H9 (cell line): ENCODE measurements at regions not wholly inside any gene's neighbourhood (a gene's known extent, or its start where the extent isn't known, plus 50 kb on each side); places are given as distances from the start of the nearest gene placed in this dataset.

Experiments used
- DNase-seq: peaks from one replicate; pipeline ENCODE4 v3.0.0-alpha.2; 2017
- H2AFZ ChIP-seq: one replicate; pipeline ENCODE4 v1.6.1; 2013; ENCODE audit warnings: mild to moderate bottlenecking, low read length, control low read depth, moderate library complexity
- H2AK5ac ChIP-seq: 2 replicates; pipeline ENCODE4 v1.6.1; 2013; ENCODE audit warnings: low read length, control low read depth, mixed read lengths; ENCODE audit not compliant: insufficient read length
- H2BK120ac ChIP-seq: one replicate; pipeline ENCODE4 v1.6.1; 2013; ENCODE audit warnings: low read depth, mild to moderate bottlenecking, low read length, control low read depth, inconsistent platforms; ENCODE audit not compliant: poor library complexity, severe bottlenecking
- H2BK12ac ChIP-seq: 2 replicates; pipeline ENCODE4 v1.6.1; 2013; ENCODE audit warnings: low read length, control low read depth, mixed read lengths, low read depth; ENCODE audit not compliant: insufficient read length
- H2BK15ac ChIP-seq: 2 replicates; pipeline ENCODE4 v1.6.1; 2013; ENCODE audit warnings: low read depth, low read length, control low read depth
- H2BK20ac ChIP-seq: one replicate; pipeline ENCODE4 v1.6.1; 2013; ENCODE audit warnings: low read depth, mild to moderate bottlenecking, low read length, control low read depth, inconsistent platforms; ENCODE audit not compliant: poor library complexity, severe bottlenecking
- H2BK5ac ChIP-seq: 2 replicates; pipeline ENCODE4 v1.6.1; 2013; ENCODE audit warnings: low read length, control low read depth, mixed read lengths; ENCODE audit not compliant: insufficient read length
- H3K14ac ChIP-seq: 2 replicates; pipeline ENCODE4 v1.6.1; 2013; ENCODE audit warnings: low read length, control low read depth; ENCODE audit not compliant: insufficient read depth
- H3K18ac ChIP-seq: 2 replicates; pipeline ENCODE4 v1.6.1; 2013; ENCODE audit warnings: low read depth, mild to moderate bottlenecking, mixed read lengths, low read length, control low read depth; ENCODE audit not compliant: insufficient read length
- H3K23ac ChIP-seq: 2 replicates; pipeline ENCODE4 v1.6.1; 2013; ENCODE audit warnings: low read length, control low read depth, mixed read lengths, low read depth; ENCODE audit not compliant: insufficient read length
- H3K23me2 ChIP-seq: 2 replicates; pipeline ENCODE4 v1.6.1; 2013; ENCODE audit warnings: low read depth, mild to moderate bottlenecking, mixed read lengths, low read length, control low read depth; ENCODE audit not compliant: insufficient read length, poor library complexity, severe bottlenecking
- H3K27ac ChIP-seq: 2 replicates; pipeline ENCODE4 v1.5.1; 2013; ENCODE audit warnings: low read length, control low read depth, mixed read lengths, low read depth; ENCODE audit not compliant: insufficient read length
- H3K27me3 ChIP-seq: 2 replicates; pipeline ENCODE4 v1.6.1; 2013; ENCODE audit warnings: low read length, control low read depth, inconsistent platforms; ENCODE audit not compliant: insufficient read depth
- H3K4ac ChIP-seq: 2 replicates; pipeline ENCODE4 v1.6.1; 2013; ENCODE audit warnings: low read depth, mild to moderate bottlenecking, control low read depth, inconsistent platforms, low read length, moderate library complexity
- H3K4me1 ChIP-seq: 2 replicates; pipeline ENCODE4 v1.6.1; 2013; ENCODE audit warnings: low read length, control low read depth, inconsistent platforms; ENCODE audit not compliant: insufficient read depth
- H3K4me2 ChIP-seq: 2 replicates; pipeline ENCODE4 v1.6.1; 2013; ENCODE audit warnings: low read length, control low read depth, mixed read lengths; ENCODE audit not compliant: insufficient read length, insufficient read depth
- H3K56ac ChIP-seq: 2 replicates; pipeline ENCODE4 v1.6.1; 2013; ENCODE audit warnings: low read depth, mild to moderate bottlenecking, mixed read lengths, low read length, control low read depth; ENCODE audit not compliant: insufficient read length
- H3K79me1 ChIP-seq: 2 replicates; pipeline ENCODE4 v1.6.1; 2013; ENCODE audit warnings: low read depth, mild to moderate bottlenecking, moderate library complexity, low read length, control low read depth, inconsistent platforms; ENCODE audit not compliant: insufficient read depth, poor library complexity, severe bottlenecking
- H3K79me2 ChIP-seq: 2 replicates; pipeline ENCODE4 v1.6.1; 2013; ENCODE audit warnings: low read length, control low read depth, inconsistent platforms; ENCODE audit not compliant: insufficient read depth
- H3K9ac ChIP-seq: 2 replicates; pipeline ENCODE4 v1.6.1; 2013; ENCODE audit warnings: low read length, control low read depth, mixed read lengths; ENCODE audit not compliant: insufficient read length; ENCODE audit errors: extremely low read depth
- H3K9me3 ChIP-seq: one replicate; pipeline ENCODE4 v1.6.1; 2013; ENCODE audit warnings: low read depth, low read length, inconsistent platforms; ENCODE audit not compliant: control insufficient read depth
- H3T11ph ChIP-seq: one replicate; pipeline ENCODE4 v1.6.1; 2013; ENCODE audit warnings: mild to moderate bottlenecking, low read length, control low read depth, inconsistent platforms
- H4K20me1 ChIP-seq: one replicate; pipeline ENCODE4 v1.6.1; 2013; ENCODE audit not compliant: control insufficient read depth, insufficient read length, insufficient read depth
- H4K5ac ChIP-seq: 2 replicates; pipeline ENCODE4 v1.6.1; 2013; ENCODE audit warnings: low read depth, mild to moderate bottlenecking, mixed read lengths, low read length, control low read depth; ENCODE audit not compliant: insufficient read length
- H4K8ac ChIP-seq: replicated peaks from 2 replicates; pipeline ENCODE4 v1.6.1; 2013; ENCODE audit warnings: low read length, control low read depth, mixed read lengths, low read depth; ENCODE audit not compliant: insufficient read length
- H4K91ac ChIP-seq: 2 replicates; pipeline ENCODE4 v1.6.1; 2013; ENCODE audit warnings: low read depth, mild to moderate bottlenecking, moderate library complexity, mixed read lengths, low read length, control low read depth; ENCODE audit not compliant: insufficient read length
- H3K27ac Mint-ChIP-seq, 3 experiments: 2 replicates in 2 of 3; 3 replicates in 1 of 3; pipeline ENCODE4 v1.8.0; 2020 to 2021; ENCODE audit warnings: mixed read lengths in 3 of 3, mild to moderate bottlenecking in 1 of 3, moderate library complexity in 1 of 3
- H3K27me3 Mint-ChIP-seq: 2 replicates; pipeline ENCODE4 v1.8.0; 2021; ENCODE audit warnings: low read depth, mild to moderate bottlenecking, moderate library complexity, mixed read lengths
- H3K36me3 Mint-ChIP-seq, 3 experiments: 2 replicates in 2 of 3; 3 replicates in 1 of 3; pipeline ENCODE4 v1.8.0; 2020 to 2021; ENCODE audit warnings: low read depth in 3 of 3, mixed read lengths in 3 of 3; ENCODE audit not compliant: insufficient read depth in 1 of 3
- H3K4me1 Mint-ChIP-seq, 2 experiments: 2 replicates each; pipeline ENCODE4 v1.8.0; 2020; ENCODE audit warnings: mixed read lengths in 2 of 2
- H3K4me3 Mint-ChIP-seq, 2 experiments: 2 replicates in 1 of 2; 3 replicates in 1 of 2; pipeline ENCODE4 v1.8.0; 2020 to 2021; ENCODE audit warnings: mild to moderate bottlenecking in 2 of 2, mixed read lengths in 2 of 2, moderate library complexity in 1 of 2
- H3K9me3 Mint-ChIP-seq, 2 experiments: 2 replicates in 1 of 2; 3 replicates in 1 of 2; pipeline ENCODE4 v1.8.0; 2020; ENCODE audit warnings: mild to moderate bottlenecking in 2 of 2, mixed read lengths in 2 of 2, moderate library complexity in 1 of 2
- WGBS: extraction: QIAGEN DNeasy Blood & Tissue Kit; methylation state at CpG from one replicate; pipeline ENCODE4 v1.1.7; 2013; ENCODE audit warnings: missing lambda C conversion rate, low lambda C conversion rate, mixed read lengths; ENCODE audit not compliant: insufficient read length; ENCODE audit errors: extremely low coverage; 5-methylcytosine and 5-hydroxymethylcytosine counted together
- TF ChIP-seq, protein P1 (sequence below): fragments of 200-600 bp; sonication (generic); conservative IDR thresholded peaks from 3 replicates; pipeline ENCODE4 v1.8.0; 2021; ENCODE audit warnings: antibody characterized with exemption, mild to moderate bottlenecking

DNA sequence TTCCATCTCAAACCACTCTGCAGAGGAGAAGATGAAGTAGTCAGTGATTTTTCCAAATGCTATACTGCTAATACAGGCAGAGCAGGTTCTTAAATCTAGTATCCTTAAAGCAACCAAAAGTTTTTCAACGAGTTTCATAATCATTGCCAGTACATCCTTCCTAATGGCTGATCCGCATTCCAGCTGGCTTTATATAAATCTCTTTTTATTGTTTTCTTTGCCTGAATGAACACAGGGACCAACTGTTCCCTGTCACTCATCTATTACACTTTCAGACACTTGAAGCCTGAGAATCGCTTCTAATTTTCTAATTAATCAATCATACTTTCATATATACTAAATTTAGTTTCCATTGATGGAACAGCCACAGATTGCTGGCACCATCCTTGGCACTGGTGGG is 508.6 kb downstream of the RAB28 start:
- Histone ChIP-seq H3K4ac (no peak overlapping the region), H2BK120ac (no peak overlapping the region), H2AK5ac (no peak overlapping the region), H3K79me2 (no peaks in the 10 kb centered on the region), H4K5ac (no peak overlapping the region), H3K9ac (no peak overlapping the region), H4K8ac (no peak overlapping the region), H3K27me3 (no peaks in the 10 kb centered on the region), H3K27ac (no peak overlapping the region), H3K4me1 (no peaks in the 10 kb centered on the region), H2BK12ac (no peak overlapping the region), H3K4me2 (no peak overlapping the region), H3K14ac (no peak overlapping the region), H2AFZ (no peak overlapping the region), H3K79me1 (no peaks in the 10 kb centered on the region), H3K23ac (no peak overlapping the region), H2BK15ac (no peak overlapping the region), H3T11ph (no peak overlapping the region), H4K20me1 (no peaks in the 10 kb centered on the region), H3K18ac (no peak overlapping the region), H3K56ac (no peak overlapping the region), H3K9me3 (no peaks in the 10 kb centered on the region), H3K23me2 (no peaks in the 10 kb centered on the region), H2BK20ac (no peak overlapping the region), H4K91ac (no peak overlapping the region), H2BK5ac (no peak overlapping the region)
- Mint-ChIP-seq H3K4me1 (no peaks in the 10 kb centered on the region), H3K27ac (no peak overlapping the region; a peak in 1 of 7 replicates), H3K36me3 (peaks cover 0 to 2% (median 0%) of the 10 kb centered on the region in 3 experiments; a peak in 1 of 7 replicates), H3K4me3 (no peak overlapping the region), H3K27me3 (no peaks in the 10 kb centered on the region; the same call in 1 of the 2 replicates), H3K9me3 (peaks cover 0 to 3% of the 10 kb centered on the region in 2 experiments; a peak in 2 of 5 replicates)
- no CpG with 5 or more reads among the region's 3 CpGs for WGBS
- TF ChIP-seq, protein P1, sequence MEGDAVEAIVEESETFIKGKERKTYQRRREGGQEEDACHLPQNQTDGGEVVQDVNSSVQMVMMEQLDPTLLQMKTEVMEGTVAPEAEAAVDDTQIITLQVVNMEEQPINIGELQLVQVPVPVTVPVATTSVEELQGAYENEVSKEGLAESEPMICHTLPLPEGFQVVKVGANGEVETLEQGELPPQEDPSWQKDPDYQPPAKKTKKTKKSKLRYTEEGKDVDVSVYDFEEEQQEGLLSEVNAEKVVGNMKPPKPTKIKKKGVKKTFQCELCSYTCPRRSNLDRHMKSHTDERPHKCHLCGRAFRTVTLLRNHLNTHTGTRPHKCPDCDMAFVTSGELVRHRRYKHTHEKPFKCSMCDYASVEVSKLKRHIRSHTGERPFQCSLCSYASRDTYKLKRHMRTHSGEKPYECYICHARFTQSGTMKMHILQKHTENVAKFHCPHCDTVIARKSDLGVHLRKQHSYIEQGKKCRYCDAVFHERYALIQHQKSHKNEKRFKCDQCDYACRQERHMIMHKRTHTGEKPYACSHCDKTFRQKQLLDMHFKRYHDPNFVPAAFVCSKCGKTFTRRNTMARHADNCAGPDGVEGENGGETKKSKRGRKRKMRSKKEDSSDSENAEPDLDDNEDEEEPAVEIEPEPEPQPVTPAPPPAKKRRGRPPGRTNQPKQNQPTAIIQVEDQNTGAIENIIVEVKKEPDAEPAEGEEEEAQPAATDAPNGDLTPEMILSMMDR: no peak
- DNase-seq: no peak
